HG03045 (cell line): ENCODE measurements at regions not wholly inside any gene's neighbourhood (a gene's known extent, or its start where the extent isn't known, plus 50 kb on each side); places are given as distances from the start of the nearest gene placed in this dataset.
"Not testable (repeated sequence)": the region's sequence is repeated elsewhere in the genome, so short reads cannot be mapped to it uniquely, and the experiment has no call there.

ENCODE experiments used
- ATAC-seq: cut with Tn5 transposase; IDR thresholded peaks from one replicate; pipeline ENCODE4 v1.9.1; 2021; ENCODE audit warnings: mild to moderate bottlenecking, moderate library complexity; ENCODE audit not compliant: unreplicated experiment

DNA sequence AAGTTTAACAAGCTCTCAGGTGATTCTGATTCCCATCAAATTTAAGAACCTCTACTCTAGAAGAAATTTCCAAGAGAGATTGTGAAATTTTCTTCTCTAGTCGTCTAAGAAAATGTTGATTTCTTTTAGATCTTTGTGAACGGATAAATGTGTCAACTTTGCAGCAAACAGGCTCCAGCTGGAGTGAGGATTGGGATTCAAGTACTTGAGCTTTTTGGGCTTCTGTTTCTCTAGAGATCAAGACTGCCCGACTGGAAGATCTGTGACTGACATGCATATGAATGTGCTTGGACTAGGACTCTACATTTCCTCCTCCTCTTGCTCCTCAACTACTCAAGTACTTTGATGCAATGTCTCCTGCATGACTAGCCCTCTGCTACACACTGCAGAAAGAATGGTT lies 388.3 kb downstream of the TMEM38B start:
- ATAC-seq, result no peak

DNA sequence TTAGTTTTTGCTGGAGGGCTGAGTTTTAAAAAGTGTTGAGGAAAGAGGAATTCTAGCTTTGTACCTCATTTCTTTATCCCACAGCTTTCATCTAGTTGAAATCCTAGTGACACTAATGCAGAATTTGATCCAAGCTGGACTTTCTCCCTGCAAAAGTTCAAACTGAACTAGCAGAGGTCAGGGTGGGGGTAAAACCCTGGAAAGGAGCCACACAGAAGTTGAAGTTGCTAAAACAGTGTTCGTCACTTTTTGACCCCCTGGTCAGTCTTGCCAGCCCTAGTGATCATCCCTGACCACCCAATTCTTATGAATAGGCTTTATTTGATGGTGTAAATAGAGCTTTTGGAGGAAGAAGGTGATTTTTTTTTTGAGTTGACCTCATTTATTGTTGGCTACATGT lies 390.4 kb downstream of the TMEM38B start:
- no peak for ATAC-seq

DNA sequence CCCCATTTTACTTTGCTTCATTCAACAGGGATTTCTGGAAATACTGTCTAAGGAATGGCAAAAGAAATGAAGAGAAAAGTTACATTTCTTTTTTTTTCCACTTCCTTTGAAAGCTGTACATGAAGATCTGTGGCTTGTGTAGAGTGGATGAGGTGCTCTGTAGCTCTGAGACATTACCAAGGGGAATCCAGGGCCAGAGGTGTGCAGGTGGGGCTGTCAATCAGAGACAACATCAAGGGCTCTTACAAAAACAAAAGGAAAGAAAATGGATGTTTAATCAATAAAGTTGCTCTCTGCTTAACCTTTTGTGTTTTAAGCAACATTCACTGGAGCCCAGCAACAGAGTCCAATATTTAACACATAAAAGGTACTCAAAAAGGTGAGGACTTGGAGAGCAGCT lies 391.1 kb downstream of the TMEM38B start:
- ATAC-seq, result no peak

DNA sequence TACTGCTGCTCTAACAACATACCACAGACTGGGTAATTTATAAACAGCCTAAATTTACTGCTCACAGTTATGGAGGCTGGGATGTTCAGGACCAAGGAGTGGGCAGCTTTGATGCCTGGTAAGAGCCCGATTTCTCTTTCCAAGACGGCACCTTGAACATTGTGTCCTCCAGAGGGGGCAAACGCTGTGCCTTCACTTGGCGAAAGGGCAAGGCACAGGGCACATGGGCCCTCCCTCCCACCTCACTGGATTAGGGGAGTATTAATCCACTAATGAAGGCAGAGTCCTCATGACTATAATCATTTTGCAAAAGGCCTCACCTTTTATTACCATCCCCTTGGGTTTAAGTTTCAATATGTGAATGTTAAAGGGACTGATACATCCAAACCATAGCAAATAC lies 397.7 kb downstream of the TMEM38B start:
- no peak for ATAC-seq

DNA sequence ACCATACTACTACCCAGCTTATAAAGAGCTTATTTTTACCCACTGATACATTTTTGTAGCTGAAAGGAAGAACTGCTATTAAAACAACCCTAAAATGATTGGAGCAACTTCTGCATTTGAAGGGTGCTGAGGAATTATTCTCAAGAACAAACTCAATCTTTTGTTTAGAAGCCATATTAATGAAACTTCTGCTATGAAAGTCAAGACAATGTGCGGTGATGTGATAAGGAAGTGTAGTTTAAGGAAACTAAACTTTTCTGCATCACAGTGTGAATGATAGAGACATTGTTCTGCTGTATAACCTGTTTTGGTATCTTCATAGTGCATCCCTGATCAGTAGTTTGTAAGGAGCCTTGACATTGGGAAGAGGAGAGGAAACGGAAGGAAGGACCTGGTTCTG lies 408.5 kb downstream of the TMEM38B start:
- no peak for ATAC-seq

DNA sequence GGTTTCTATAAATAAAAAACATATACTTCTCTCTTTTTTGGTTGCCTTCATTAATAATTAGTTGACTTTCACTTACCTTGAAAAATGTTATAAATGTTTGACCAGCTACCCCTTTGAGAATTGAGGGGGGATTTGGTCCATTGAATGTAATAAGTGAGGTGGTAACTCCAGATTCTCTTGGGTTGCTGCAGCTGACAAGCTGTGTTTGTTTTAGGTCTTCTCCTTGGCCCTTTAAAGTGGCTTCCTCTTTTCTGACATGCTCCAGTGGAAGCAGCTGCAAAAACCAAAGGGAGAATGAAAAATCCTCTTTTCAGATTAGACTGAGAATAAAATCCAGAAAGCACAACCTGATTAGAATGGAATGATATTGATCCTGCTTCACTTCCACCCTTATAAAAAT lies 410.5 kb downstream of the TMEM38B start:
- no peak for ATAC-seq

DNA sequence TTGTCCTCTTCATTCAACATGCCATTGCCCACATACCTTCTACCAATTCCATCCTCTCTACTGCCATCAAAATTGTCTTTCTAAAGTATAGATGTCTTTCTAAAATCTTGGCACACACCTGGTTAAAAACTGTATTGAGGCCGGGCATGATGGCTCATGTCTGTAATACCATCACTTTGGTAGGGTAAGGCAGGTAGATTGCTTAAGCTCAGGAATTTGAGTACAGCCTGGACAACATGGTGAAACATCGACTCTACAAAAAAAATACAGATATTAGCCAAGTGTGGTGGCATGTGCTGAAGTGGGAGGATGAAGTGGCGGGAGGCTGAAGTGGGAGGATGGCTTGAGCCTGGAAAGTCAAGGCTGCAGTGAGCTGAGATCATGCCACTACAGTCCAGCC lies 412.1 kb downstream of the TMEM38B start:
- no peak for ATAC-seq

DNA sequence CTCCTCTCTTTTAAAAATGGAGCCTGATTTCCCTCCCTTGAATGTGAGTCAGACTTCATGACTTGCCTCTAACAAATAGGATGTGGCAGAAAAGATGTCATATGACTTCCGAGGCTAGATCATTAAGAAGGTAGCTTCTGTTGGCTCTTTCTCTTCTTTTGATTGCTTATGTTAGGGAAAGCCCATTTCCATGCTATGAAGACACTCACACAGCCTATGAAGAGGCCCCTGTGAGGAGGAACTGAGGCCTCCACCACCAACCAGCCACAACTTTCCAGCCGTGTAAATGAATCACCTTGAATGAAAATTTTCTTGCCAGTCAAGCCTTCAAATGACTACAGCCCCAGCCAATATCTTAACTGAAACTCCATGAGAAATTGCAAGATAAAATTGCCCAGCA lies 413.4 kb downstream of the TMEM38B start:
- ATAC-seq, result no peak

DNA sequence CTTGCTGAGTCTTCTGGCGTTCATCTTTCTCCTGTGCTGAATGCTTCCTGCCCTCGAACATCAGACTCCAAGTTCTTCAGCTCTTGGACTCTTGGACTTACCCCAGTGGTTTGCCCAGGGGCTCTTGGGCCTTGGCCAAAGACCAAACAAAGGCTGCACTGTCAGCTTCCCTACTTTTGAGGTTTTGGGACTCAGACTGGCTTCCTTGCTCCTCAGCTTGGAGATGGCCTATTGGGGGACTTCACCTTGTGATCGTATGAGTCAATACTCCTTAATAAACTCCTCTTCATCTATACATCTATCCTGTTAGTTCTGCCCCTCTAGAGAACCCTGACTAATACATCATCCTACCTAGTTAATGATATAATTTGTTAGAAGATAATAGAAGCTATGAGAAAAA lies 415.4 kb downstream of the TMEM38B start:
- not testable (repeated sequence) for ATAC-seq

DNA sequence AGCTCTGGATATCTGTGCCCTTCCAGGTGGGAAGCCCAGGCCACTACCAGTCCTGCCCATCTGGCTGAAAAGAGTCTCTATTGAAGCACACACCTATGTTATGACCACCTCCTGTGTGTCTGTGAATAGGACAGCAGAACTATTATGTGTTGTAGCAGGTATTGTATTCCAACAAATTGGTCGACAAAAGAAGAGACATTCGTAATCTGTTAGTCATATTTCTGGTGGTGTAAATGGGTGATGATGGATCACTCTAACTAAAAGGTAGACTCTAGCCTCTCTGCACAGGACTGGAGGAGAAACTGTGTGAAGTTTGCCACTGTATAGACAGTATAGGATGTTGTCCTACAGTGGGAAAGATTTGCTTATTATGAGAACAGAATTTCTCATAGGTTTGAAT lies 416.1 kb downstream of the TMEM38B start:
- no peak for ATAC-seq

DNA sequence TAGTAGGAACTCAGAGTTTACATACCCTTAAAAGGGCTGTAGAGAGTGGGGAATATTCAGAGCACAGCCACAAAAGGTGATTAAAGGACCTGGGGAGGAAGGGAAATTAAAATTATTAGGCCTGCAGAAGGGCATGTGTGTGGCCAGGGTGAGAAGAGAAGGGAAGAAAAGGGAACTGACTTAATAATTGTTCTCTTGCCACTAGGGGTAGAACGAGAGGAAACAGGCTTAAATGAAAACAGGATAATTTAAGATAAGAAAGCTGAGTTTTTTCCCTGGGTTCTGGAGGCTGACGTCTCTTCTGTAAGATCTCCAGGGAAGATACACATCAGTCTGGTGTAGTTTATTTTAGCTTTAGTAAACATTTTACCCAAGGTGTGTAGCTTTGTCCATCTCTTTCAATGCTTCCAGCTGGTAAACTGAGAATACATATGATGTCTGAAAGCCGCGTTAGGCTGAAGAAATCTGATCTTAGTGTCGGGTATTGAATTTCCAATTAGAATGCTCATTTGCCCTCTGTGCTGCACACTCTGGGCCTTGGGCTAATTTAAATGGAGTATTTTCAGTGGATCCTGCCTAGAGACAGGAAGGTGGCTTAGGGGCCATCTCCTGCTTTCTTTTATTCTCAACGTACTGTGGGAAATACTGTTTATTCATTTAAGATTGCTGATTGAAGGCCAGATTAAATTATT lies 416.8 kb downstream of the TMEM38B start:
- ATAC-seq, result no peak

DNA sequence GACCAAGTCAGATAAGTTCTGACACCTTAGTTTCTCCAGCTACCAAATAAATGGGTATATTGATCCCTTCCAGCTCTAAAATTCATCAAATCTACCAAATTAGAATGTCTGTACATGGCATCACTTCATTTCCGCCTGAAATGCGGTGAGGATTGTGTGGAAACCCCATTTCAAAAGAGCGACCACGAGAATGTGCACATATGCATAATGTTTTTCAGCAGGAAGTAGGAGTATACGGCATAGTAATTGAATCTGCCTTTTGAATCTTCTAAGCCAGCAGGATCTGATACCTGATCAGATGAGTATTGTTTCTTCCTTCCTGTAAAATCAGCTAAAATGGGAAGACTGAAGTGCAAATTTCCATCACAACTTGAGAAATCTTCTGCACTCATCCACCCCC lies 418.6 kb downstream of the TMEM38B start:
- ATAC-seq, result no peak

DNA sequence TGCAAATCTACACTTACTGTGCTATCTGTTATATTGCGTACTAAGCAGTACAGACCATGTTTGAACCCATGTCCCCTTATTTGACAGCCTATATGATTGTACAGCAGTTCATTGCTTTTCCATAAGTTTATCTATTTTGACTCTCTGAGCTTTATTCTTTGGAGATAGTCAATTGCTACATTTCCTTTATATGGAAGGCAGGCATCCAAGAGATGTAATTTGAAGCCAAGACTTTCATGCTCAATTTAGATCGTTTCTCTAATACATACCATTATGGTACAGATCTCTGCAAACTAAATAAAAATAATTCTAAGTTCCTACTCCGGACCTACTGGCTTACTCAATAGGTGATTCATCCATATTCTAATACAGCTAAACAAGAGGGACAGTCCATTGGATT lies 424.8 kb downstream of the TMEM38B start:
- ATAC-seq, result no peak

DNA sequence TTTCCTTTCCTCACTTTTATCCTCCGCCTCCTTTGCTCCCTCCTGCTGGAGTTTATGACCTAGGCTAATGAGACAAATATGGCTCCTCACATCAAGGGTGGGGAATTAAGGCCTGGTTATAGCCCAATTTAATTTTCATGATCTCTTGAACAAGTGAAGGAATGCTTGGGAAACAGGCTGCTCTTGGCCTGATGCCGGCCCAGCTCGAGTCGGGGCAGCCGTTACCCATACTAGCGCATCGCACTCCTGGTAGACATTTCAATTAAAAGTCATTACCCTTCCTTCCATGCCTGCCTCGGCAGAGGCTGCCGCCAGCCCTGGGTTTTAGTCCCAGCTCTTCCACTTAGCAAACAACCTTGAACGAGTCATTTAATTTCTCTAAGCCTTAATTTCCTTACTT lies 425.7 kb downstream of the TMEM38B start:
- no peak for ATAC-seq

DNA sequence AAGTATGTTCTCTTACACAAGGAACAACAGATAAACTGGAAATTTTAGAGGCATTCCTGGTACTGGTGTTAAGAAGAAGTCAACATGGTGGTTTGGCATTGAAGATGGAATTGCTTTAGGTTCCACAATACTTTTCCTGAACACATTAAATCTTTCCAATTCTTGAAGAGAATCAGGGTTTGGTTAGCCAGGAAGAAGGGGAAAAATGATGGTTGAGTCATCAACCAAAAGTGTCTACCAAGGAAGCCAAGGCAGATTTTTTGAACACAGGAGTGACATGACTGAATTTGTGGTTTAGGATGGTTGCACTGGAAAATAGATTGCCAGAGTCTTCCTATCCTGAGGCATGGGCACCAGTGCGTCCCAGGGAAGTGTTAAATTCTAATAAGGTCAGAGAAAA lies 433.4 kb downstream of the TMEM38B start:
- no peak for ATAC-seq

DNA sequence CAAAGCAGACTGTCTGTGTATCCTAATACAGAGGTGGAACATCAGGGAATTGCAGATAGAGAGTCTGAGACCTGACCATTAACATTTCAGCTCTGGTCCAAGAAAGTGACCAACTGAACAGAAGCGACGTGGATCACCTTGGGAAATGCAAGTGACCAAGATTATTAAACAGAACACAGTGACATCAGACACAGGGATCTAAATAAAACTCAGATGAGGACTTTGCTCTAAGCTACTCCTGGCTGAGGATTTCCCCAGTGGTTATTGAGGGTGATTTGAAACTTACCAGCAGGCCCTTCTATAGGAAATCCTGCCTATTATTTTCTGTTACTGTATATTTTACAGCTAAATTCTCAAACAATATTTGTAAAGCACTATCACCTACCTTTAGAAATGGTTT lies 436.0 kb downstream of the TMEM38B start:
- no peak for ATAC-seq

DNA sequence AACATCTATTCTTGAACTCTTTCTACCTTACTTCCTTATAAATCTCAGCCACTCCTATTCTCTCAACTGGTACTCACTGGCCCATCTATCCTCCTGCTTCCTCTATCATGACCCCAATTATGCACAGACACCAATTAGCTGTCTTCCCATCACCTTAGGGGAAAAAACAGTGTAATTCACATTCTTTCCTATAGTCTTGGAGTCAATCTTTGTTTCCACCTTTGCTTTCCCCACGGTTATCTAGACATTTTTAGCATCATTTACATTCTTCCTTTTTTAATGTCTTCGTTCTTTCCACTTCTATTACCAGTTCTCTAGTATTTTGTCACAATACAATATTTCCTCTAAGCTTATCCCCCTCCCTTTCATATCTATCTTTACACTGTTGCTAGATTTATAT lies 449.4 kb downstream of the TMEM38B start:
- no peak for ATAC-seq

DNA sequence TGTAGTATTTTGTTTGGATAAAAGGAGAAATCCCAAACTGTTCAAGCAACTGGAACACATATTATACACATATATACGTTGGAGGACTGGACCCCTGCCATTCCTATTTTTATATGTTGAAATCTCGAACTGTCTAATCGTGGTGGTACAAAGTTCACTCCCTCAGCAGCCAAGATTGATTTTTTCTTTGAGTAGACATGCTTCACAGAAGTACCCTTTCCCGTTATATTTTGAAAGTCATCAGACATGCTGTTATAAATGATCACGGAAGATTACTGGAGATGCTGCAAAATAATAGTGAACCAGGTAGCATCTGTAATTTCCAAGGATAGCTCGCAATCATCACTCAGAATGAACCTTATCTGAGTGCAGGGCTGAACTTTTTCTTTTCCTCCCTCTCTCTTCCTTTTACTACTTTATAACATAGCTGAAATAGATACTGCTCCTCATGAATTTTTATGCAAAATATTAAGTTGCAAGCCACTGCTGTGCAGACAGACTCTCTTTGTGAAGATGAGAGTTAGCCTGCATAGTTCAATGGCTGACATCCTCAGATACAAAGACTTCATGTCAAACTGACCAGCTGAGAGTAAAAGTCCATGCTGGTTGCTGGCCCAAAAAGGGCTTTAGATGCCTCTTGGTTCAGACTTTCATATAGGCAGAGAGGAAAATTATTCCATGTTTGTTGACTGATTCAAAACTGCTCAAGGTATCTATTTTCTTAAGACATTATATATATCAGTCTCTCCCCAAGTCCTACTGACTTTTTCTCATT lies 451.9 kb downstream of the TMEM38B start:
- ATAC-seq, result no peak

DNA sequence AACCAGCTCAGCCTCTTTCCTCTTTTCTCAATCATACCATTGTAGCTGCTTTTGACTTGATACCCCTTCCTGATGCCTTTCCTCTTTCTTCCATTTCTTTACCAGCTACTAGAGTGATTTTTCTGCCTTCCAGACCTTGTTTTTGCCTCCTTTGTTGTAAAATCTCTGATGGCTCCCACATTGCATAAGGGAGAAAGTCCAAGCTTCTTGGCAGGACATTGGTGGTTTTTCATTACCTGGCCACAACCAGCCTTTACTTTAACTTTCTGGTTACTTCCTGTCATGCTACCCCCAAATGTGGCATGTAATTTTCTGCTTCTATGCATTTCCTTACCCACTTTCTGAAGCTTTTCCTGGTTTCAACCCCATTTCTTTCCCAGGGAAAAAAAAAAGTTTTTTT lies 452.5 kb downstream of the TMEM38B start:
- no peak for ATAC-seq

DNA sequence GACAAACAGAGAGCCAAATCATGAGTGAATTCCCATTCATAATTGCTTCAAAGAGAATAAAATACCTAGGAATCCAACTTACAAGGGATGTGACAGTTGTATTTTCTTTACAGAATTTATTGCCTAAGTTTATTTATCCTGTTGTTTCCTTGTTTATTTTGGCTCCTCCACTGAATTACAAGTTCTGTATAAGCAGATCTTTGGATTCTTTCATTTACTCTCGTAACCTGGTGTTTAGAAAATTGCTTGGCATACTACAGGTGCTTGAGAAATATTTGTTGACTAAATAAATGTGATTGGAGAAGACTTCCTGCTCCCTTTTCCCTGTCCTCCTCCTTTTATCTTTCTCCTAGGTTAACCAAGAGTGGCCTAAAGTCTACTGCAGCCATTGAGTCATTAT lies 455.6 kb downstream of the TMEM38B start:
- ATAC-seq, result no peak

DNA sequence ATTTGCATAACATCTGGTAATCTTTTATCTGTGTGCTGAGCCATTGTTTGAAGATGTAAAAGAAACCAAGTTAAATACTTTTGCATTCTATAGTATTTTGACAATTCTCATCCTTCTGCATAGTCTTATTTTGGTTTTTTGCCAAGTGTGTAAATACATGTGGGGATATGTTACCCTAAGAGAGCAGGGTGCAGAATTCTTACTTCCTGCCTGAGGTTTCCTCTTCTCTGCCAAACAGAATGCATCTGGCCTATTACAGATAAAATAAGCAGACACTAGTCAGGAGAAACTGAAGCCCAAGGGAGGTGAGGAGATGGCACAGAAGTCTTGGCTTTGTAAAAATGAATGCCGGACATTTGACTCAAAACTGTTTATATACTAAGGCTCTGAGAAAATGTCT lies 462.1 kb downstream of the TMEM38B start:
- no peak for ATAC-seq

DNA sequence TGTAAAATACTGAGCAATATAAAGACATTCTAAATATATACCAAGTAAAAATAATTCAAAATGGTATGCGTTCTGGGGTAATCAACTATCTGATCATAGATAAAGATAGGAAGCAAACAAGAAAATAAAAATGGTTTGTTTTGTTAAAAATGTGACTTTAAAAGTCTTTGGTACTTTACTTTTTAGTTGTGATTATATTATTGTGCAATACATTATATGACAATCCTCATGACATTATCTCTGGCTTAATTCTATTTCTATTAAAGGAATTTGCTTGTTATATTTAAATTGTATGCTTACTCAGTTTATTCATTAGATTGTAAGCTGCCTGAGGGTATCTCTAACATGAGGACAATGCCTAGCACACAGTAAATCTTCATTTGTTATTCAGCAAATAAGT lies 477.9 kb downstream of the TMEM38B start:
- ATAC-seq, result no peak

DNA sequence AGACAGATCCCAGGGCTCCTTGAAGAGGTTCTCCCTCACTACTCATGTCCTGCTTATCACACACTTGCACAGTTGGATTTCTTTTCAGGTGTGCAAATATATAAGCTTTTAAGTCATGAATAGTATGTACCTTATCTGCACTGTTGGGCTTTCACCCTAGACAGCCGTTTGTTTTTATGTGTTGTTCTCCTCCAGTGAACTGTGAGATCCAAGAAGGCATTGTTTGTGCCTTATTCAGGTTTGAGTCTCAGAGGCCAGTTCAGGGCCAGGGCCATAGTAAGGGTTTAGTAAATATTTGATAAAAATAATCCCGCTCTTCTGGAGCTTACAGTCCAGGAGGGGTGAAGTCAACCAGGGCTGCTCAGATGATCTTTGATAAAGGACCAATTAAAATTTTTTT lies 480.0 kb downstream of the TMEM38B start:
- ATAC-seq, result no peak
